ENCODE measurements at regions not wholly inside any gene's neighbourhood (a gene's known extent, or its start where the extent isn't known, plus 50 kb on each side); places are given as distances from the start of the nearest gene placed in this dataset.

GRCh38 chr7:20064974-20065862, 152.0 kb downstream of the MACC1 start:
- H4K5ac ChIP-seq (ENCODE audit: insufficient read length, low read depth, low read length): peak overlapping the region; percentile 59
- no peak overlapping the region for H4K8ac ChIP-seq (replicated peaks; ENCODE audit: insufficient read length, low read depth, low read length)
- H3K9me3 Mint-ChIP-seq: peaks cover 28 to 32% of the 10 kb centered on the region in 2 experiments
- peaks cover 26 to 56% (median 33%) of the 10 kb centered on the region in 3 experiments for H3K36me3 Mint-ChIP-seq (ENCODE audit: insufficient read depth in 1 of 3, low read depth in 3 of 3)
- H4K91ac ChIP-seq (ENCODE audit: insufficient read length, low read depth, low read length): no peak overlapping the region
- H3K27ac ChIP-seq (ENCODE audit: insufficient read length, low read depth, low read length): peak overlapping the region; percentile 76
- DNase-seq: no peak
- no peak overlapping the region for H2BK12ac ChIP-seq (ENCODE audit: insufficient read length, low read depth, low read length)
- H2BK5ac ChIP-seq (ENCODE audit: insufficient read length, low read length): peak overlapping the region; percentile 65
- no peak overlapping the region for H2BK20ac ChIP-seq (ENCODE audit: low read depth, low read length, poor library complexity, severe bottlenecking)
- TF ChIP-seq, protein P1, sequence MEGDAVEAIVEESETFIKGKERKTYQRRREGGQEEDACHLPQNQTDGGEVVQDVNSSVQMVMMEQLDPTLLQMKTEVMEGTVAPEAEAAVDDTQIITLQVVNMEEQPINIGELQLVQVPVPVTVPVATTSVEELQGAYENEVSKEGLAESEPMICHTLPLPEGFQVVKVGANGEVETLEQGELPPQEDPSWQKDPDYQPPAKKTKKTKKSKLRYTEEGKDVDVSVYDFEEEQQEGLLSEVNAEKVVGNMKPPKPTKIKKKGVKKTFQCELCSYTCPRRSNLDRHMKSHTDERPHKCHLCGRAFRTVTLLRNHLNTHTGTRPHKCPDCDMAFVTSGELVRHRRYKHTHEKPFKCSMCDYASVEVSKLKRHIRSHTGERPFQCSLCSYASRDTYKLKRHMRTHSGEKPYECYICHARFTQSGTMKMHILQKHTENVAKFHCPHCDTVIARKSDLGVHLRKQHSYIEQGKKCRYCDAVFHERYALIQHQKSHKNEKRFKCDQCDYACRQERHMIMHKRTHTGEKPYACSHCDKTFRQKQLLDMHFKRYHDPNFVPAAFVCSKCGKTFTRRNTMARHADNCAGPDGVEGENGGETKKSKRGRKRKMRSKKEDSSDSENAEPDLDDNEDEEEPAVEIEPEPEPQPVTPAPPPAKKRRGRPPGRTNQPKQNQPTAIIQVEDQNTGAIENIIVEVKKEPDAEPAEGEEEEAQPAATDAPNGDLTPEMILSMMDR (conservative IDR thresholded peaks at IDR 0.05): no peak
- H2AK5ac ChIP-seq (ENCODE audit: insufficient read length, low read length): peak overlapping the region; percentile 68
- H3K4me1 ChIP-seq (ENCODE audit: insufficient read depth, low read length): peaks cover 7% of the 10 kb centered on the region
- H3K4me2 ChIP-seq (ENCODE audit: insufficient read depth, insufficient read length, low read length): peak overlapping the region; percentile 14
- peaks cover 13 to 22% of the 10 kb centered on the region in 2 experiments for H3K4me1 Mint-ChIP-seq
- H3K79me2 ChIP-seq (ENCODE audit: insufficient read depth, low read length): peaks cover 15% of the 10 kb centered on the region; the same call in 1 of the 2 replicates
- peak overlapping the region; percentile 17 for H3K18ac ChIP-seq (ENCODE audit: insufficient read length, low read depth, low read length)
- no peaks in the 10 kb centered on the region for H3K79me1 ChIP-seq (ENCODE audit: insufficient read depth, low read depth, low read length, poor library complexity, severe bottlenecking)
- no peak overlapping the region for H3K56ac ChIP-seq (ENCODE audit: insufficient read length, low read depth, low read length)
- no peak overlapping the region for H2BK15ac ChIP-seq (ENCODE audit: low read depth, low read length)
- H3T11ph ChIP-seq (ENCODE audit: low read length): no peak overlapping the region
- no peak overlapping the region for H3K4me3 Mint-ChIP-seq
- H2BK120ac ChIP-seq (ENCODE audit: low read depth, low read length, poor library complexity, severe bottlenecking): no peak overlapping the region
- H3K27me3 ChIP-seq (ENCODE audit: insufficient read depth, low read length): no peaks in the 10 kb centered on the region
- no peak overlapping the region for H2AFZ ChIP-seq (ENCODE audit: low read length)
- H3K27ac Mint-ChIP-seq: peak overlapping the region in 2 of 3 experiments; percentile 57 to 81; a peak in 3 of 7 replicates
- no CpG with 5 or more reads among the region's 7 CpGs for WGBS (ENCODE audit: extremely low coverage, insufficient read length, low lambda C conversion rate)
- H3K14ac ChIP-seq (ENCODE audit: insufficient read depth, low read length): no peak overlapping the region
- no peaks in the 10 kb centered on the region for H3K9me3 ChIP-seq (ENCODE audit: control insufficient read depth, low read depth, low read length)
- no peaks in the 10 kb centered on the region for H3K23me2 ChIP-seq (ENCODE audit: insufficient read length, low read depth, low read length, poor library complexity, severe bottlenecking)
- H3K9ac ChIP-seq (ENCODE audit: extremely low read depth, insufficient read length, low read length): no peak overlapping the region
- H3K23ac ChIP-seq (ENCODE audit: insufficient read length, low read depth, low read length): no peak overlapping the region
- no peak overlapping the region for H3K4ac ChIP-seq (ENCODE audit: low read depth, low read length)
- H4K20me1 ChIP-seq (ENCODE audit: control insufficient read depth, insufficient read depth, insufficient read length): no peaks in the 10 kb centered on the region
- no peaks in the 10 kb centered on the region for H3K27me3 Mint-ChIP-seq (ENCODE audit: low read depth)
